Prostate gland (tissue), 2 donors: ENCODE measurements at regions not wholly inside any gene's neighbourhood (a gene's known extent, or its start where the extent isn't known, plus 50 kb on each side); places are given as distances from the start of the nearest gene placed in this dataset.

Experiments used
- DNase-seq: peaks from one replicate; pipeline ENCODE4 v3.0.0-alpha.2; 2019; ENCODE audit warnings: low spot score
- H3K27ac ChIP-seq, 2 donors: fragments of 200-600 bp; sonication (generic); 2 replicates each; pipeline ENCODE4 v1.5.1; 2017 to 2019
- H3K27me3 ChIP-seq: fragments of 200-600 bp; sonication (generic); replicated peaks from 2 replicates; pipeline ENCODE4 v1.5.1; 2019; ENCODE audit not compliant: insufficient read depth
- H3K36me3 ChIP-seq, 2 donors: fragments of 200-600 bp; sonication (generic); 1 replicate in 1 of 2; 2 replicates in 1 of 2; pipeline versions ENCODE4 v1.5.1 to v1.8.1; 2017 to 2019
- H3K4me1 ChIP-seq: fragments of 200-600 bp; sonication (generic); replicated peaks from 2 replicates; pipeline ENCODE4 v1.5.1; 2019
- H3K4me3 ChIP-seq, 2 donors: fragments of 200-600 bp; sonication (generic); 2 replicates each; pipeline ENCODE4 v1.5.1; 2017 to 2019
- H3K9me3 ChIP-seq: fragments of 200-600 bp; sonication (generic); 2 replicates; pipeline ENCODE4 v1.5.1; 2017
- POLR2A ChIP-seq: fragments of 450-650 bp; IDR thresholded peaks from one replicate; pipeline ENCODE4 v1.6.1; 2016; ENCODE audit warnings: antibody characterized with exemption, mild to moderate bottlenecking
- POLR2AphosphoS5 ChIP-seq: sonication (generic); formaldehyde crosslinking; IDR thresholded peaks from one replicate; pipeline ENCODE4 v1.6.1; 2017; ENCODE audit warnings: antibody characterized with exemption
- WGBS: methylation state at CpG from one replicate; pipeline ENCODE4 v1.1.5; 2018; 5-methylcytosine and 5-hydroxymethylcytosine counted together
- intact Hi-C: fragments of 100-400 bp; cut with DNase I; formaldehyde crosslinking; loops from one replicate; pipeline ENCODE4 v1.14.2; 2022
- TF ChIP-seq, protein P1 (sequence below), 4 experiments: fragments of 200-600 bp in 2 of 4; fragments of 450-650 bp in 2 of 4; sonication (generic) in 2 of 4; IDR thresholded peaks; 1 replicate in 3 of 4; 2 replicates in 1 of 4; pipeline ENCODE4 v1.5.1; 2016 to 2019; ENCODE audit warnings: antibody characterized with exemption in 4 of 4, mild to moderate bottlenecking in 2 of 4, moderate library complexity in 2 of 4

DNA sequence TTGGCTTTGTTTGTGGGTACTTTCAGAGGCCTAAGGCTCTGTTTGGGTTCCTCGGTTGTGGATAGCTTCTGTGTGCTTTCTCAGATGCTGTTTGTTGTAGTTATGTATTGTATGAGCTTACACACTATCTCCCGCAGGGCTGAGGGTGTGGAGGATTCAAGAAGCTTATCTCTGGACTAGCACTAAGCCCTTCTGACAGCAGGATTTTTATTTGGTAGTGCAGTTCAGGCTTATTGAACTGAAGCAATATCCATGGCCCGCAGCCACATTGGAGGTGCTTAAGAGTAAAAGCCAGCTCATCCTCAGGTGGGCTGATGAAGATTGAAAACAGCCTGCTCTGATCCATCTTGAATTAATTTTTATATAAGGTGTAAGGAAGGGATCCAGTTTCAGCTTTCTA lies 128.2 kb downstream of the RASGEF1B start:
- 90% methylated on average over 3 of the region's 3 CpGs for WGBS
- intact Hi-C loops, result no loop called here
- Histone ChIP-seq H3K27me3 (no peaks in the 10 kb centered on the region), H3K36me3 (no peaks in the 10 kb centered on the region), H3K4me1 (no peaks in the 10 kb centered on the region), H3K27ac (no peak overlapping the region), H3K9me3 (no peaks in the 10 kb centered on the region), H3K4me3 (no peak overlapping the region)
- no peak for DNase-seq
- no peak for TF ChIP-seq POLR2AphosphoS5
- no peak for TF ChIP-seq POLR2A
- TF ChIP-seq, protein P1, sequence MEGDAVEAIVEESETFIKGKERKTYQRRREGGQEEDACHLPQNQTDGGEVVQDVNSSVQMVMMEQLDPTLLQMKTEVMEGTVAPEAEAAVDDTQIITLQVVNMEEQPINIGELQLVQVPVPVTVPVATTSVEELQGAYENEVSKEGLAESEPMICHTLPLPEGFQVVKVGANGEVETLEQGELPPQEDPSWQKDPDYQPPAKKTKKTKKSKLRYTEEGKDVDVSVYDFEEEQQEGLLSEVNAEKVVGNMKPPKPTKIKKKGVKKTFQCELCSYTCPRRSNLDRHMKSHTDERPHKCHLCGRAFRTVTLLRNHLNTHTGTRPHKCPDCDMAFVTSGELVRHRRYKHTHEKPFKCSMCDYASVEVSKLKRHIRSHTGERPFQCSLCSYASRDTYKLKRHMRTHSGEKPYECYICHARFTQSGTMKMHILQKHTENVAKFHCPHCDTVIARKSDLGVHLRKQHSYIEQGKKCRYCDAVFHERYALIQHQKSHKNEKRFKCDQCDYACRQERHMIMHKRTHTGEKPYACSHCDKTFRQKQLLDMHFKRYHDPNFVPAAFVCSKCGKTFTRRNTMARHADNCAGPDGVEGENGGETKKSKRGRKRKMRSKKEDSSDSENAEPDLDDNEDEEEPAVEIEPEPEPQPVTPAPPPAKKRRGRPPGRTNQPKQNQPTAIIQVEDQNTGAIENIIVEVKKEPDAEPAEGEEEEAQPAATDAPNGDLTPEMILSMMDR (IDR thresholded peaks at IDR 0.05), result no peak

DNA sequence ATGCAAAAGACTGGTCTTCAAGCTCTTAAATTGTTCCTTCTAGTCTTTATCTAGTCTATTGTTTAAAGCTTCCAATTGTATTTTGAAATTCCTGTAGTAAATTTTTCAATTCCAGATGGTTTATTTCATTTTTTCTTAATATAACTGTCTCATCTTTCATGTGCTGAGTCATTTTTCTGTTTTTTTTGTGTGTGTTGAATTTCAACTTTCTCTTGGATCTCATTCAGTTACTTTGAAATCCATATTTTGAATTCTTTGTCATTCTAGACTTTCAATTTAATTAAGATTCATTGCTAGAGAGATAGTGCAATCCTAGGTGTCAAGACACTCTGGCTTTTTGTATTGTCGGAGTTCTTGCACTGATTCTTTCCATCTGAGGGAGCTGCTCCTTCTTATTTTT lies 128.0 kb upstream of the PRKG2 start:
- no peaks in the 10 kb centered on the region for H3K9me3 ChIP-seq
- 88% methylated on average over 1 of the region's 1 CpG for WGBS
- H3K4me3 ChIP-seq, result no peak overlapping the region
- no peaks in the 10 kb centered on the region for H3K27me3 ChIP-seq
- no peaks in the 10 kb centered on the region for H3K36me3 ChIP-seq
- no peaks in the 10 kb centered on the region for H3K4me1 ChIP-seq
- no peak for DNase-seq
- TF ChIP-seq POLR2A (no peak), POLR2AphosphoS5 (no peak)
- TF ChIP-seq, protein P1 (IDR thresholded peaks at IDR 0.05), result no peak
- no peak overlapping the region for H3K27ac ChIP-seq
- intact Hi-C loops, result no loop called here

DNA sequence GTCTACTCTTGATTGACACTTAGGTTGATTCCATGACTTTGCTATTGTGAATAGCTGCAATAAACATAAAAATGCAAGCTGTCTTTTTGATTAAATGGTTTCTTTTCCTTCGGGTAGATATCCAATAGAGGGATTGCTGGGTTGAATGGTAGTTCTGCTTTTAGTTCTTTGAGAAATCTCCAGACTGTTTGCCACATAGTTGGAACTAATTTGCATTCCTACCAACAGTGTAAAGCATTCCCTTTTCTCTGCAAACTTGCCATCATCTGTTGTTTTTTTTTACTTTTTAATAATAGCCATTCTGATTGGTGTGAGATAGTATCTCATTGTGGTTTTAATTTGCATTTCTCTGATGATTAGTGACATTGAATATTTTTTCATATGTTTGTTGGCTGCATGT lies 122.2 kb upstream of the PRKG2 start:
- intact Hi-C loops, result no loop called here
- Histone ChIP-seq H3K9me3 (no peaks in the 10 kb centered on the region), H3K27me3 (no peaks in the 10 kb centered on the region), H3K27ac (no peak overlapping the region), H3K4me3 (no peak overlapping the region), H3K4me1 (no peaks in the 10 kb centered on the region), H3K36me3 (no peaks in the 10 kb centered on the region)
- WGBS, result 68% methylated on average over 1 of the region's 1 CpG
- no peak for TF ChIP-seq POLR2AphosphoS5
- DNase-seq, result no peak

DNA sequence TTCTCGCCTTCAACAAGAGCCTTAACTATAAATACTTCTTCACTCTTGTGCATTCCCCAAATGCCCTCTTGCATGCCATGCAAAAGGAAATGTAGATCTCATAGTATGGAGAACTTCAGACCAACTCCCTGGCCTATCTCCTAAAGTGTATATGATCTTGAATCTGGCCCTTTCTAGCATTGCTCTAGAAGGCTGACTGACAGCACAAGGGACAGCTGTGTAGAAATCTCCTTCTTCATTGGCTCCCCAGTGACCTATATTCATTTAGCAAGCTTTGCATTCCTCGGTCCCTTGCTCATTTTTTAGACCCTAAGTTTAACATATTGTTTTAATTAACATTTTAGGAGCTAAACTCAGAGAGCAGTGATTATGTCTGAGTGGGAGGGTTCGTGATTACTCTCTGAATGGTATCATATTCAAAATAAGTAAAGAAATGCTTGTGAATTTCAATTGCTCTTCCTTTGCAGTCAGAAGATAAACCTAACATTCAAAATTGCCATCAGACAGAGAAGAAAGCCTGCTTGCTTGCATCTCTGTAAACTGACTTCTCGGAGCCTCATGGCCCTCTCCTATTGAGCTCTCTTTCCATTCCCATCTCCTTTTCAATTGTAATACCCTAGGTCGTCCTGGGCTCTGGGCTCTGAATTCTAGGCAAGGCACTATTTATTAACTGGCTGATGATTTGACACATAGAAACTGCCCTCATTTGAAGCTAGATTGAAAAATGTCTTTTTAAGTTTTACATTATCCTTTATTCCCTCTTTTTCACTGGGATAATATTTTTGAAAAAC lies 120.3 kb upstream of the PRKG2 start:
- H3K4me3 ChIP-seq, result no peak overlapping the region
- DNase-seq, result no peak
- no peaks in the 10 kb centered on the region for H3K9me3 ChIP-seq
- no peak overlapping the region for H3K27ac ChIP-seq
- no peaks in the 10 kb centered on the region for H3K36me3 ChIP-seq
- WGBS, result 75% methylated on average over 5 of the region's 5 CpGs
- H3K4me1 ChIP-seq, result no peaks in the 10 kb centered on the region
- intact Hi-C loops, result no loop called here
- H3K27me3 ChIP-seq, result no peaks in the 10 kb centered on the region
- no peak for TF ChIP-seq POLR2AphosphoS5
- TF ChIP-seq, protein P1 (IDR thresholded peaks at IDR 0.05), result no peak
- no peak for TF ChIP-seq POLR2A

DNA sequence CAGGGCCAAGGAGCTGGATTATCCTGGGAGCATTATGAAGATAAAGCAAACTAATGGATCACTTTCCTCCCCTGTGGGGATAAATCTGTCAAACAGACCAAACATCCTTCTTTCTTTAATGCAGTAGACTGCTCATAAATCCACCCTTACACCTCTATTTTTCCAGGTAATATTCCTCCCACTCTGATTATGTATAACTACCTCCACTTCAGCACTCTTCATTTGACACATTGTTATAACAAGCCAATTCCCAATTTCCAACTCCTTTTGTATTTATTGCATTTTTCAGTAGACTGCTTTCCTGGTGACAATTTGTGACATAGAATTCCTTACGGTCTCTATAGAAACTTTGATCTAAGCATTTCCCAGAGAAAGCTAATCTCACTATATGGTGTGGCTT lies 115.0 kb upstream of the PRKG2 start:
- intact Hi-C loops, result no loop called here
- Histone ChIP-seq H3K36me3 (no peaks in the 10 kb centered on the region), H3K27me3 (no peaks in the 10 kb centered on the region), H3K4me3 (no peak overlapping the region), H3K9me3 (no peaks in the 10 kb centered on the region), H3K27ac (no peak overlapping the region), H3K4me1 (no peaks in the 10 kb centered on the region)
- DNase-seq, result no peak
- TF ChIP-seq, protein P1 (IDR thresholded peaks at IDR 0.05), result no peak
- TF ChIP-seq POLR2A (no peak), POLR2AphosphoS5 (no peak)
- WGBS, result 33% methylated on average over 1 of the region's 1 CpG
